Esophagus muscularis mucosa (tissue), 4 donors: ENCODE measurements at regions not wholly inside any gene's neighbourhood (a gene's known extent, or its start where the extent isn't known, plus 50 kb on each side); places are given as distances from the start of the nearest gene placed in this dataset.

Source experiments
- CTCF ChIP-seq, 3 experiments: fragments of 200-600 bp in 2 of 3; fragments of 450-650 bp in 1 of 3; sonication (generic) in 2 of 3; IDR thresholded peaks; one replicate each; pipeline ENCODE4 v1.5.1; 2017 to 2019; ENCODE audit warnings: antibody characterized with exemption in 3 of 3, mild to moderate bottlenecking in 2 of 3, moderate library complexity in 1 of 3
- EP300 ChIP-seq: sonication (generic); formaldehyde crosslinking; IDR thresholded peaks from one replicate; pipeline ENCODE4 v1.6.1; 2017; ENCODE audit warnings: antibody characterized with exemption
- POLR2A ChIP-seq: fragments of 450-650 bp; IDR thresholded peaks from one replicate; pipeline ENCODE4 v1.6.1; 2017; ENCODE audit warnings: antibody characterized with exemption, moderate library complexity, mild to moderate bottlenecking, low read depth

- no peak for TF ChIP-seq EP300
- TF ChIP-seq CTCF (IDR thresholded peaks at IDR 0.05): no peak
- TF ChIP-seq POLR2A: no peak
Measured at GRCh38 chrX:124502599-124502998, 156.2 kb downstream of the SH2D1A start.
